ENCODE measurements at regions not wholly inside any gene's neighbourhood (a gene's known extent, or its start where the extent isn't known, plus 50 kb on each side); places are given as distances from the start of the nearest gene placed in this dataset.
A peak's percentile ranks its signal among the peaks of the same experiment; 100 is the strongest.

- no peak for FAIRE-seq
- no TSS peak for BruUV-seq (replicated peaks)
- TF ChIP-seq RB1 (IDR thresholded peaks at IDR 0.05; ENCODE audit: borderline replicate concordance) = no peak
- TF ChIP-seq FOS (IDR thresholded peaks at IDR 0.05; ENCODE audit: borderline replicate concordance, extremely low read depth, insufficient read length) = no peak
- no peak for TF ChIP-seq CREM (IDR thresholded peaks at IDR 0.05; ENCODE audit: low read depth)
- no peak for TF ChIP-seq ZNF207 (IDR thresholded peaks at IDR 0.05; ENCODE audit: borderline replicate concordance)
- TF ChIP-seq RUNX3 (IDR thresholded peaks at IDR 0.05; ENCODE audit: low read length) = peak; percentile 76
- TF ChIP-seq NR2C2 (IDR thresholded peaks at IDR 0.05; ENCODE audit: borderline replicate concordance, control insufficient read depth, insufficient read length, low read depth) = no peak
- TF ChIP-seq CREB1 (IDR thresholded peaks at IDR 0.05; ENCODE audit: low read depth) = no peak
- TF ChIP-seq E2F8 (IDR thresholded peaks at IDR 0.05; ENCODE audit: low read depth, partially characterized antibody) = no peak
- TF ChIP-seq NFYA (IDR thresholded peaks at IDR 0.05; ENCODE audit: borderline replicate concordance, low read depth, low read length) = no peak
- no peak for TF ChIP-seq RCOR1 (conservative IDR thresholded peaks at IDR 0.05; ENCODE audit: low read depth, low read length)
- no peak for TF ChIP-seq SKIL (IDR thresholded peaks at IDR 0.05; ENCODE audit: low read depth, poor library complexity, severe bottlenecking)
- TF ChIP-seq MYC (IDR thresholded peaks at IDR 0.05; ENCODE audit: insufficient read depth, insufficient read length, insufficient replicate concordance, low read length, severe bottlenecking) = no peak
- peak; percentile 61; the same call in 1 of the 2 replicates for TF ChIP-seq EED (IDR thresholded peaks at IDR 0.05; ENCODE audit: low read depth)
- no peak for TF ChIP-seq ZSCAN29 (IDR thresholded peaks at IDR 0.05)
- TF ChIP-seq MXI1 (IDR thresholded peaks at IDR 0.05; ENCODE audit: low read depth, low read length) = no peak
- TF ChIP-seq CBX3 (IDR thresholded peaks at IDR 0.05; ENCODE audit: borderline replicate concordance, low read depth) = no peak
- TF ChIP-seq STAT1 (conservative IDR thresholded peaks at IDR 0.05) = no peak
- no peak for TF ChIP-seq SMC3 (IDR thresholded peaks at IDR 0.05; ENCODE audit: borderline replicate concordance, low read length)
- no peak for TF ChIP-seq KLF5 (IDR thresholded peaks at IDR 0.05; ENCODE audit: partially characterized antibody)
Measured at GRCh38 chr5:115461506-115462290, 82.9 kb downstream of the FEM1C start.

More at GRCh38 chr5:115461506-115462290, 82.9 kb downstream of the FEM1C start:
- in situ Hi-C loops (cut with MboI) (no loop called here), intact Hi-C loops (cut with micrococcal nuclease; ENCODE audit: unreplicated experiment) (no loop called here)
- Histone ChIP-seq H3K79me2 (ENCODE audit: control insufficient read depth, insufficient read depth, low read length) (no peaks in the 10 kb centered on the region), H3K27ac (ENCODE audit: control insufficient read depth, insufficient read depth) (no peak overlapping the region), H3K9ac (ENCODE audit: control insufficient read depth, insufficient read depth, low read length) (no peak overlapping the region), H3K9me3 (replicated peaks; ENCODE audit: control insufficient read depth, insufficient read depth, low read length) (no peaks in the 10 kb centered on the region), H3K4me2 (ENCODE audit: control insufficient read depth, insufficient read depth) (no peak overlapping the region), H2AFZ (ENCODE audit: control insufficient read depth, low read depth, low read length) (no peak overlapping the region), H3K36me3 (ENCODE audit: control insufficient read depth in 2 of 2, insufficient read depth in 2 of 2, low read length in 1 of 2) (no peaks in the 10 kb centered on the region), H3K4me1 (ENCODE audit: control insufficient read depth, insufficient read depth, low read length) (peaks cover 3% of the 10 kb centered on the region; the same call in 1 of the 2 replicates), H3K27me3 (replicated peaks in 1 of 2; ENCODE audit: control insufficient read depth in 2 of 2, insufficient read depth in 2 of 2, low read length in 1 of 2) (no peaks in the 10 kb centered on the region), H4K20me1 (ENCODE audit: control insufficient read depth, insufficient read depth) (no peaks in the 10 kb centered on the region), H3K4me3 (no peak overlapping the region)
- ChIA-PET POLR2A (interaction anchor here (1.5 kb wide), 2 partner anchors 26 kb away, joined by 3 to 5 read pairs; no protein-coding TSS in a partner anchor), SMC1A (ENCODE audit: uncharacterized antibody, unreplicated experiment) (interaction anchor here (0.6 to 2.0 kb wide), 11 partner anchors 9 to 121 kb away, joined by 3 to 8 read pairs (median 3); no protein-coding TSS in a partner anchor), CTCF (interaction anchor here (0.9 to 1.0 kb wide), 2 partner anchors 10 to 130 kb away, joined by 3 to 4 read pairs; no protein-coding TSS in a partner anchor), RAD21 (ENCODE audit: unreplicated experiment) (interaction anchor here (1.2 to 2.0 kb wide), 3 partner anchors 10 to 114 kb away, joined by 3 to 6 read pairs (median 4); no protein-coding TSS in a partner anchor)
- ATAC-seq (peak; percentile 72), DNase-seq (ENCODE audit: low read depth, low spot score) (no peak)

Measured in GM12878 (cell line).